ENCODE measurements at regions not wholly inside any gene's neighbourhood (a gene's known extent, or its start where the extent isn't known, plus 50 kb on each side); places are given as distances from the start of the nearest gene placed in this dataset.
A peak's percentile ranks its signal among the peaks of the same experiment; 100 is the strongest.

- Histone ChIP-seq H3K27ac (no peak overlapping the region), H3K4me3 (replicated peaks in 1 of 3) (no peak overlapping the region), H3K27me3 (no peaks in the 10 kb centered on the region), H3K36me3 (no peaks in the 10 kb centered on the region), H3K4me1 (no peaks in the 10 kb centered on the region), H3K9me3 (no peaks in the 10 kb centered on the region)
- intact Hi-C loops (cut with DNase I), result loop anchor here (5.0 kb wide), 2 partner anchors 254 to 514 kb away; no protein-coding TSS in a partner anchor
- 8 to 24% methylated on average over 11 to 12 of the region's 12 CpGs for WGBS, 2 donors
- TF ChIP-seq CTCF (IDR thresholded peaks at IDR 0.05), result peak; percentile 48 to 94 (median 85)
- TF ChIP-seq POLR2A (IDR thresholded peaks at IDR 0.05), result no peak
- DNase-seq, result peak; percentile 71 to 73
Observed at GRCh38 chr6:40328386-40328985, 258.7 kb downstream of the LRFN2 start.

DNA sequence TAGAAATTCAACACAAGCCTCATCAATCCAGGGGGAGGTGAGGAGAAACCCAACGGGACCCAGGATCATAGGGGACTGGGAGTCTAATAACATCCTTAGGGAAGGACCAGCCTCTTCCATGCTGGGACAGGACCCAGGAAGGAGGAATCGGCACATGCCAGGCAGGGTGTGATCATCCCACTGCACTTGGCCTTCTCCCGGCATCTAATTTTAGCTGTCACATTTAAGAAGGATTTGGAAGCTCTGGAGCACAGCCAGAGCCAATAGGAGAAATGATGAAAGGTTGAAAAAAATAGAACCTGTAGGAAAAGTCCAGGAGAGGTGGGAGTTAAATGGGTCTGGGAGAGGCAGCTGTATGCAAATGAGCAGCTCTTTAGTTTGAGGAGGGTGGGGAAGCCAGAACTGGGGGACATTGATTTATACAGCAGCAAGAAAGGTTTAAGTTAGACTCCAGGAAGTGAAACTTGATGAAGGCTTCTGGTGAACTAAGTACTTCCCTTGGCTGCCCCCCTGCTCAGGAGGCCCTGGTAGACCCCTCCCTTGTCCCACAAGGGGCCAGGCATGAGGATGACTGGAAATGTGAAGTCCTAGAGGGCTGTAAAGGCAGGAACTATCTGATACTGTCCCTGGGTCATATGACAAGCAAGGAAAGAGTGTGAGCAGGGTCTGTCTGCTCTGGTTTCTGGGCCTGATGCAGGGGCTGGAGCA, 260.3 kb downstream of the LRFN2 start:
- TF ChIP-seq POLR2A (IDR thresholded peaks at IDR 0.05), result no peak
- no peak for TF ChIP-seq CTCF (IDR thresholded peaks at IDR 0.05)
- intact Hi-C loops (cut with DNase I), result loop anchor here (5.0 kb wide), 2 partner anchors 255 to 515 kb away; no protein-coding TSS in a partner anchor

DNA sequence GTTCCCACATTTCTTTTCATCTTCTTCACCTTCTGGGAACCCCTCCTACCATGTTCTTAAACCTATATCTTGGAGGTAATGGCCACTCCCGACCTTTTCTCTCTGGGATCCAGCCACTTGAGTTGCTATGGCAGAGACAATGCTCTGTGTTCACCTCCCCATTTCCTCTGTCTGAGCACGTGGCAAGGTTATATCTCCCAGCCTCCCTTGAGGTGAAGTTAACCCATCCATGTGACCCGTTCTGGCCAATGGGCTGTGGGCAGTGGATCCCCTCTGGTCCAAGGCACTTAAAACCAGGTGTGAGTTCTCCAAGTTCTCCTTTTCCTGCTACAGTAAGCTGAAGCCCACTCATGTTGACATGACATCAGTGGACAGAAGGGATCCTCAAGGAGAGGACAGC, 261.4 kb downstream of the LRFN2 start:
- H3K36me3 ChIP-seq, result no peaks in the 10 kb centered on the region
- H3K4me1 ChIP-seq, result no peaks in the 10 kb centered on the region
- no peaks in the 10 kb centered on the region for H3K9me3 ChIP-seq
- no peaks in the 10 kb centered on the region for H3K27me3 ChIP-seq
- intact Hi-C loops (cut with DNase I), result loop anchor here (5.0 kb wide), 2 partner anchors 257 to 517 kb away; no protein-coding TSS in a partner anchor
- H3K27ac ChIP-seq, result no peak overlapping the region
- 78 to 83% methylated on average over 3 of the region's 3 CpGs for WGBS, 2 donors
- no peak for DNase-seq
- no peak overlapping the region for H3K4me3 ChIP-seq (replicated peaks in 1 of 3)
- no peak for TF ChIP-seq POLR2A (IDR thresholded peaks at IDR 0.05)
- no peak for TF ChIP-seq CTCF (IDR thresholded peaks at IDR 0.05)

More for the DNA sequence above, 260.3 kb downstream of the LRFN2 start:
- H3K4me3 ChIP-seq (replicated peaks in 1 of 3), result no peak overlapping the region
- H3K4me1 ChIP-seq, result no peaks in the 10 kb centered on the region
- DNase-seq, result no peak
- H3K27me3 ChIP-seq, result no peaks in the 10 kb centered on the region
- H3K27ac ChIP-seq, result no peak overlapping the region
- no peaks in the 10 kb centered on the region for H3K9me3 ChIP-seq
- H3K36me3 ChIP-seq, result no peaks in the 10 kb centered on the region
- WGBS, 2 donors, result 74 to 85% methylated on average over 3 of the region's 3 CpGs

- Histone ChIP-seq H3K4me1 (no peaks in the 10 kb centered on the region), H3K27me3 (no peaks in the 10 kb centered on the region), H3K36me3 (no peaks in the 10 kb centered on the region), H3K27ac (no peak overlapping the region), H3K4me3 (replicated peaks in 1 of 3) (no peak overlapping the region), H3K9me3 (no peaks in the 10 kb centered on the region)
- peak; percentile 9 to 15 for DNase-seq
- intact Hi-C loops (cut with DNase I), result loop anchor here (5.0 kb wide), 2 partner anchors 257 to 517 kb away; no protein-coding TSS in a partner anchor
- TF ChIP-seq POLR2A (IDR thresholded peaks at IDR 0.05), result no peak
- no peak for TF ChIP-seq CTCF (IDR thresholded peaks at IDR 0.05)
- 63 to 75% methylated on average over 2 of the region's 2 CpGs for WGBS, 2 donors
Observed at GRCh38 chr6:40325041-40325440, 262.1 kb downstream of the LRFN2 start.
